IPS-20b (cell line): ENCODE measurements at regions not wholly inside any gene's neighbourhood (a gene's known extent, or its start where the extent isn't known, plus 50 kb on each side); places are given as distances from the start of the nearest gene placed in this dataset.

Source experiments
- H3K27ac ChIP-seq: one replicate; pipeline ENCODE4 v1.5.1; 2013; ENCODE audit warnings: low read length
- H3K27me3 ChIP-seq: 2 replicates; pipeline ENCODE4 v1.6.1; 2013; ENCODE audit warnings: mild to moderate bottlenecking, low read length, inconsistent platforms; ENCODE audit not compliant: insufficient read depth
- H3K36me3 ChIP-seq: 2 replicates; pipeline ENCODE4 v1.6.1; 2013; ENCODE audit warnings: low read depth, mild to moderate bottlenecking, inconsistent platforms, low read length, moderate library complexity; ENCODE audit not compliant: insufficient read depth
- H3K4me1 ChIP-seq: 2 replicates; pipeline ENCODE4 v1.6.1; 2013; ENCODE audit warnings: mild to moderate bottlenecking, control low read depth, inconsistent platforms, low read length, moderate library complexity; ENCODE audit not compliant: insufficient read depth
- H3K4me3 ChIP-seq: 2 replicates; pipeline ENCODE4 v1.5.1; 2013; ENCODE audit warnings: mild to moderate bottlenecking, low read length, inconsistent platforms
- H3K9ac ChIP-seq: 2 replicates; pipeline ENCODE4 v1.6.1; 2013; ENCODE audit warnings: low read depth, mild to moderate bottlenecking, inconsistent platforms, low read length, moderate library complexity
- H3K9me3 ChIP-seq: 2 replicates; pipeline ENCODE4 v1.6.1; 2013; ENCODE audit warnings: mild to moderate bottlenecking, low read depth, low read length, inconsistent platforms; ENCODE audit not compliant: insufficient read depth

GRCh38 chr21:35134309-35134708, 85.2 kb upstream of the RUNX1 start:
- Histone ChIP-seq H3K9me3 (no peaks in the 10 kb centered on the region), H3K36me3 (no peaks in the 10 kb centered on the region), H3K4me3 (no peak overlapping the region), H3K4me1 (peaks cover 13% of the 10 kb centered on the region; the same call in 1 of the 2 replicates), H3K9ac (no peak overlapping the region), H3K27ac (no peak overlapping the region), H3K27me3 (no peaks in the 10 kb centered on the region)

GRCh38 chr21:35128536-35128935, 79.4 kb upstream of the RUNX1 start:
- H3K27me3 ChIP-seq = no peaks in the 10 kb centered on the region

GRCh38 chr21:35127851-35128250, 78.7 kb upstream of the RUNX1 start:
- Histone ChIP-seq H3K27me3 (no peaks in the 10 kb centered on the region), H3K9me3 (no peaks in the 10 kb centered on the region), H3K36me3 (no peaks in the 10 kb centered on the region), H3K9ac (no peak overlapping the region), H3K4me1 (peaks cover 12% of the 10 kb centered on the region), H3K27ac (no peak overlapping the region), H3K4me3 (no peak overlapping the region)

More at GRCh38 chr21:35128536-35128935, 79.4 kb upstream of the RUNX1 start:
- Histone ChIP-seq H3K4me3 (no peak overlapping the region), H3K36me3 (no peaks in the 10 kb centered on the region), H3K9me3 (no peaks in the 10 kb centered on the region), H3K27ac (no peak overlapping the region), H3K9ac (no peak overlapping the region), H3K4me1 (peaks cover 12% of the 10 kb centered on the region)

GRCh38 chr21:35127026-35127425, 77.9 kb upstream of the RUNX1 start:
- no peak overlapping the region for H3K4me3 ChIP-seq
- no peaks in the 10 kb centered on the region for H3K36me3 ChIP-seq
- H3K9ac ChIP-seq = no peak overlapping the region
- H3K27ac ChIP-seq = no peak overlapping the region
- H3K4me1 ChIP-seq = peaks cover 12% of the 10 kb centered on the region
- H3K9me3 ChIP-seq = no peaks in the 10 kb centered on the region
- no peaks in the 10 kb centered on the region for H3K27me3 ChIP-seq

GRCh38 chr21:35120631-35121180, 71.6 kb upstream of the RUNX1 start:
- Histone ChIP-seq H3K4me1 (no peaks in the 10 kb centered on the region), H3K27ac (no peak overlapping the region), H3K27me3 (no peaks in the 10 kb centered on the region), H3K4me3 (no peak overlapping the region), H3K9me3 (no peaks in the 10 kb centered on the region), H3K9ac (no peak overlapping the region), H3K36me3 (no peaks in the 10 kb centered on the region)

- Histone ChIP-seq H3K9ac (no peak overlapping the region), H3K36me3 (no peaks in the 10 kb centered on the region), H3K27me3 (no peaks in the 10 kb centered on the region), H3K4me1 (no peaks in the 10 kb centered on the region), H3K9me3 (no peaks in the 10 kb centered on the region), H3K27ac (no peak overlapping the region), H3K4me3 (no peak overlapping the region)
These were observed 70.5 kb upstream of the RUNX1 start for GRCh38 chr21:35119501-35120047.

- Histone ChIP-seq H3K36me3 (no peaks in the 10 kb centered on the region), H3K4me3 (no peak overlapping the region), H3K27ac (no peak overlapping the region), H3K4me1 (no peaks in the 10 kb centered on the region), H3K9ac (no peak overlapping the region), H3K27me3 (no peaks in the 10 kb centered on the region; the same call in 1 of the 2 replicates), H3K9me3 (no peaks in the 10 kb centered on the region)
These were observed 67.7 kb upstream of the RUNX1 start for GRCh38 chr21:35116777-35117176.

GRCh38 chr21:35113064-35113463, 64.0 kb upstream of the RUNX1 start:
- no peaks in the 10 kb centered on the region; the same call in 1 of the 2 replicates for H3K27me3 ChIP-seq
- H3K9ac ChIP-seq = no peak overlapping the region
- no peaks in the 10 kb centered on the region for H3K9me3 ChIP-seq
- no peaks in the 10 kb centered on the region for H3K36me3 ChIP-seq
- no peak overlapping the region for H3K4me3 ChIP-seq
- H3K27ac ChIP-seq = no peak overlapping the region
- no peaks in the 10 kb centered on the region for H3K4me1 ChIP-seq

- Histone ChIP-seq H3K4me1 (no peaks in the 10 kb centered on the region), H3K27me3 (no peaks in the 10 kb centered on the region; the same call in 1 of the 2 replicates), H3K36me3 (no peaks in the 10 kb centered on the region), H3K9ac (no peak overlapping the region), H3K4me3 (no peak overlapping the region), H3K27ac (no peak overlapping the region), H3K9me3 (no peaks in the 10 kb centered on the region)
These were observed 62.3 kb upstream of the RUNX1 start for GRCh38 chr21:35111321-35111930.

GRCh38 chr21:35108887-35109286, 59.8 kb upstream of the RUNX1 start:
- no peak overlapping the region for H3K9ac ChIP-seq
- no peaks in the 10 kb centered on the region for H3K36me3 ChIP-seq
- no peak overlapping the region for H3K27ac ChIP-seq
- no peaks in the 10 kb centered on the region; the same call in 1 of the 2 replicates for H3K27me3 ChIP-seq
- no peaks in the 10 kb centered on the region for H3K4me1 ChIP-seq
- no peaks in the 10 kb centered on the region for H3K9me3 ChIP-seq
- no peak overlapping the region for H3K4me3 ChIP-seq

- Histone ChIP-seq H3K9ac (no peak overlapping the region), H3K4me1 (no peaks in the 10 kb centered on the region), H3K36me3 (no peaks in the 10 kb centered on the region), H3K27me3 (no peaks in the 10 kb centered on the region; the same call in 1 of the 2 replicates), H3K4me3 (no peak overlapping the region), H3K27ac (no peak overlapping the region), H3K9me3 (no peaks in the 10 kb centered on the region)
These were observed 58.4 kb upstream of the RUNX1 start for GRCh38 chr21:35107520-35107919.

- no peaks in the 10 kb centered on the region for H3K4me1 ChIP-seq
- no peak overlapping the region for H3K4me3 ChIP-seq
- no peak overlapping the region for H3K9ac ChIP-seq
- H3K27ac ChIP-seq = no peak overlapping the region
- H3K36me3 ChIP-seq = no peaks in the 10 kb centered on the region
- H3K9me3 ChIP-seq = no peaks in the 10 kb centered on the region
- H3K27me3 ChIP-seq = no peaks in the 10 kb centered on the region
These were observed 57.2 kb upstream of the RUNX1 start for GRCh38 chr21:35106246-35106835.
